A549 (cell line): ENCODE measurements at regions not wholly inside any gene's neighbourhood (a gene's known extent, or its start where the extent isn't known, plus 50 kb on each side); places are given as distances from the start of the nearest gene placed in this dataset.

ENCODE experiments used
- CHD4 ChIP-seq: fragments of 200-600 bp; sonication (generic); IDR thresholded peaks from 2 replicates; pipeline ENCODE4 v1.6.1; 2016; ENCODE audit warnings: antibody characterized with exemption, mild to moderate bottlenecking, borderline replicate concordance
- EP300 ChIP-seq, 2 experiments: fragments of >200 bp; sonication (Bioruptor Twin); formaldehyde crosslinking; IDR thresholded peaks; 2 replicates in 1 of 2; 3 replicates in 1 of 2; pipeline ENCODE4 v1.6.1; 2016 to 2017
- NPAS2 ChIP-seq: fragments of 250-450 bp; sonication (Bioruptor Pico); IDR thresholded peaks from 2 replicates; pipeline ENCODE4 v1.8.0; 2022; ENCODE audit warnings: mild to moderate bottlenecking, moderate library complexity, borderline replicate concordance
- PHF8 ChIP-seq: fragments of 200-600 bp; sonication (generic); IDR thresholded peaks from 2 replicates; pipeline ENCODE4 v1.6.1; 2016; ENCODE audit warnings: low read depth, mild to moderate bottlenecking, antibody characterized with exemption, moderate library complexity, borderline replicate concordance
- POLR2A ChIP-seq: IDR thresholded peaks from 2 replicates; pipeline ENCODE4 v1.6.1; 2012; ENCODE audit warnings: mild to moderate bottlenecking, low read length
- RNF2 ChIP-seq: fragments of 200-600 bp; sonication (generic); IDR thresholded peaks from 2 replicates; pipeline ENCODE4 v1.6.1; 2016; ENCODE audit warnings: low read depth, mild to moderate bottlenecking, antibody characterized with exemption, moderate library complexity, borderline replicate concordance
- ZFP36 ChIP-seq: fragments of 450-650 bp; IDR thresholded peaks from 2 replicates; pipeline ENCODE4 v1.6.1; 2014; ENCODE audit warnings: borderline replicate concordance; ENCODE audit not compliant: partially characterized antibody
- TF ChIP-seq, protein P1 (sequence below): fragments of >200 bp; sonication (Bioruptor Twin); formaldehyde crosslinking; IDR thresholded peaks from 3 replicates; pipeline ENCODE4 v1.5.1; 2016

DNA sequence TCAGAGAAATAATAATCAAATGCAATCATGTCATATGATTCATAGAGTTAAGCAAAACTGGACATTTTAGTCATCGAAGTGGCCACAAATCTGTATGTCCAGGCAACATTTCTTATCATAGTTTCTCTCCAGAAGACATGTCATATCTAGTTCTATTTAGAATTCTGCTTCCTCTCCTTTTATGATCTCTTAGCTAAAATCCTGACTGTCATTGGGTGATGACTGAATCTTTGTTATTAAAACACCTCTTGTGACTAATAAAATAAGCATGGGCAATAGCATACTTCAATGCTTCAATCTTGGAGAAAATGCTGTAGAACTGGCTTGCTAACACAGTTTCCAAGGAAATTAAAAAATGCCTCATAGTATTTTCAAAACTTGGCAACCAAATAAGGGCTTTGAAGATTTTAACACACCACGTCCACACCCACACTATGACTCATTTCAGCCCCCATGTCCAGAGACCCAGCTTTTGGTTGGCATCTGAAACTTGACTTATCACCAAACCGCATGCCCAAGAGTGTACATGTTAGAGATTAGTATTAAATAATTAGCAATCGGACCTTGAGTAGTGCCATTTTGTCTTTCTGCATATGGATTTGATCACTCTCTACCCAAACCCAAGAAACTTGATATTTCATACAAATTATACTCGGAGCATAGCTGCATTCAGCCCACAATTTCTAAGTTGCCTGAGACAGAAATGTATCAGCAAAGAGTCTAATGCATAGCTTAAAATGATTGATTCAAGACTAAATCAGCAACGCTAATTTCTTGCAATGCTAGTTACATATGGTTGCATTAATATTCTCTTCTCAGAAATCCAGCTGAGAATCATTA is 106.5 kb upstream of the ETAA1 start:
- TF ChIP-seq EP300 (IDR thresholded peaks at IDR 0.05) (no peak; a peak in 1 of 5 replicates), RNF2 (no peak), POLR2A (no peak), CHD4 (no peak), PHF8 (no peak), NPAS2 (CRISPR knock-in tag) (no peak), ZFP36 (no peak)
- TF ChIP-seq, protein P1, sequence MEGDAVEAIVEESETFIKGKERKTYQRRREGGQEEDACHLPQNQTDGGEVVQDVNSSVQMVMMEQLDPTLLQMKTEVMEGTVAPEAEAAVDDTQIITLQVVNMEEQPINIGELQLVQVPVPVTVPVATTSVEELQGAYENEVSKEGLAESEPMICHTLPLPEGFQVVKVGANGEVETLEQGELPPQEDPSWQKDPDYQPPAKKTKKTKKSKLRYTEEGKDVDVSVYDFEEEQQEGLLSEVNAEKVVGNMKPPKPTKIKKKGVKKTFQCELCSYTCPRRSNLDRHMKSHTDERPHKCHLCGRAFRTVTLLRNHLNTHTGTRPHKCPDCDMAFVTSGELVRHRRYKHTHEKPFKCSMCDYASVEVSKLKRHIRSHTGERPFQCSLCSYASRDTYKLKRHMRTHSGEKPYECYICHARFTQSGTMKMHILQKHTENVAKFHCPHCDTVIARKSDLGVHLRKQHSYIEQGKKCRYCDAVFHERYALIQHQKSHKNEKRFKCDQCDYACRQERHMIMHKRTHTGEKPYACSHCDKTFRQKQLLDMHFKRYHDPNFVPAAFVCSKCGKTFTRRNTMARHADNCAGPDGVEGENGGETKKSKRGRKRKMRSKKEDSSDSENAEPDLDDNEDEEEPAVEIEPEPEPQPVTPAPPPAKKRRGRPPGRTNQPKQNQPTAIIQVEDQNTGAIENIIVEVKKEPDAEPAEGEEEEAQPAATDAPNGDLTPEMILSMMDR: no peak
